GM12892 (cell line): ENCODE measurements at regions not wholly inside any gene's neighbourhood (a gene's known extent, or its start where the extent isn't known, plus 50 kb on each side); places are given as distances from the start of the nearest gene placed in this dataset.

Source experiments
- DNase-seq: peaks from one replicate; pipeline ENCODE4 v3.0.0; 2011; ENCODE audit not compliant: insufficient read length
- FAIRE-seq: peaks from 2 replicates; lab custom pipeline; 2011; peaks lifted over from hg19 to GRCh38; lab: Jason Lieb, UNC
- POLR2A ChIP-seq: IDR thresholded peaks from 2 replicates; pipeline ENCODE4 v1.6.1; 2011; ENCODE audit warnings: low read depth, low read length, control low read depth
- POLR2AphosphoS5 ChIP-seq: IDR thresholded peaks from 2 replicates; pipeline ENCODE4 v1.6.1; 2011; ENCODE audit warnings: low read depth, low read length, control low read depth
- TAF1 ChIP-seq: IDR thresholded peaks from 2 replicates; pipeline ENCODE4 v1.6.1; 2011; ENCODE audit warnings: low read depth, mild to moderate bottlenecking, control low read depth, low read length, borderline replicate concordance

- DNase-seq (no peak), FAIRE-seq (no peak)
- no peak for TF ChIP-seq TAF1
- no peak for TF ChIP-seq POLR2AphosphoS5
- TF ChIP-seq POLR2A: no peak
Observed at GRCh38 chr18:2254977-2255376, 316.3 kb downstream of the METTL4 start.

- DNase-seq (no peak), FAIRE-seq (no peak)
Observed at GRCh38 chr18:2256577-2256976, 314.7 kb downstream of the METTL4 start.

GRCh38 chr18:2258954-2259353, 312.4 kb downstream of the METTL4 start:
- no peak for TF ChIP-seq POLR2AphosphoS5
- no peak for TF ChIP-seq TAF1
- TF ChIP-seq POLR2A: no peak
- FAIRE-seq (no peak), DNase-seq (no peak)

More at GRCh38 chr18:2256577-2256976, 314.7 kb downstream of the METTL4 start:
- TF ChIP-seq POLR2A (no peak), POLR2AphosphoS5 (no peak), TAF1 (no peak)

- no peak for FAIRE-seq
- TF ChIP-seq TAF1: no peak
- no peak for TF ChIP-seq POLR2AphosphoS5
Observed at GRCh38 chr18:2263303-2263890, 307.9 kb downstream of the METTL4 start.

GRCh38 chr18:2274613-2275012, 296.7 kb downstream of the METTL4 start:
- FAIRE-seq: no peak

More at GRCh38 chr18:2263303-2263890, 307.9 kb downstream of the METTL4 start:
- no peak for DNase-seq

GRCh38 chr18:2281086-2281485, 290.2 kb downstream of the METTL4 start:
- no peak for FAIRE-seq

More at GRCh38 chr18:2274613-2275012, 296.7 kb downstream of the METTL4 start:
- DNase-seq: no peak
- TF ChIP-seq POLR2AphosphoS5 (no peak), TAF1 (no peak), POLR2A (no peak)

GRCh38 chr18:2281523-2282199, 289.6 kb downstream of the METTL4 start:
- FAIRE-seq: no peak
- DNase-seq: no peak
- TF ChIP-seq POLR2A (no peak), POLR2AphosphoS5 (no peak), TAF1 (no peak)

More at GRCh38 chr18:2281086-2281485, 290.2 kb downstream of the METTL4 start:
- TF ChIP-seq POLR2AphosphoS5 (no peak), POLR2A (no peak), TAF1 (no peak)
- DNase-seq: no peak

GRCh38 chr18:2293109-2293839, 278.0 kb downstream of the METTL4 start:
- FAIRE-seq (no peak), DNase-seq (no peak)
- no peak for TF ChIP-seq POLR2AphosphoS5
- TF ChIP-seq POLR2A: no peak
- TF ChIP-seq TAF1: no peak

GRCh38 chr18:2301316-2301715, 270.0 kb downstream of the METTL4 start:
- FAIRE-seq: no peak
- DNase-seq: no peak
- TF ChIP-seq POLR2AphosphoS5: no peak
- TF ChIP-seq POLR2A: no peak
- no peak for TF ChIP-seq TAF1

- FAIRE-seq: no peak
- TF ChIP-seq POLR2AphosphoS5 (no peak), POLR2A (no peak), TAF1 (no peak)
Observed at GRCh38 chr18:2302012-2302411, 269.3 kb downstream of the METTL4 start.

More at GRCh38 chr18:2302012-2302411, 269.3 kb downstream of the METTL4 start:
- DNase-seq: no peak
